Gastroesophageal sphincter (tissue), 3 donors: ENCODE measurements at regions not wholly inside any gene's neighbourhood (a gene's known extent, or its start where the extent isn't known, plus 50 kb on each side); places are given as distances from the start of the nearest gene placed in this dataset.

Experiments
- EP300 ChIP-seq: sonication (generic); formaldehyde crosslinking; IDR thresholded peaks from one replicate; pipeline ENCODE4 v1.6.1; 2017; ENCODE audit warnings: antibody characterized with exemption, mild to moderate bottlenecking
- POLR2A ChIP-seq, 2 donors: fragments of 450-650 bp; IDR thresholded peaks; one replicate each; pipeline ENCODE4 v1.6.1; 2017; ENCODE audit warnings: antibody characterized with exemption in 2 of 2, mild to moderate bottlenecking in 2 of 2, moderate library complexity in 1 of 2
- POLR2AphosphoS5 ChIP-seq: sonication (generic); formaldehyde crosslinking; IDR thresholded peaks from one replicate; pipeline ENCODE4 v1.6.1; 2017; ENCODE audit warnings: antibody characterized with exemption
- TF ChIP-seq, protein P1 (sequence below), 4 experiments: fragments of 200-600 bp in 2 of 4; fragments of 450-650 bp in 2 of 4; sonication (generic) in 1 of 4; IDR thresholded peaks; one replicate each; pipeline ENCODE4 v1.5.1; 2017 to 2019; ENCODE audit warnings: antibody characterized with exemption in 4 of 4, mild to moderate bottlenecking in 2 of 4, moderate library complexity in 2 of 4

GRCh38 chr3:24846286-24846860 is 351.7 kb upstream of the THRB start:
- TF ChIP-seq, protein P1, sequence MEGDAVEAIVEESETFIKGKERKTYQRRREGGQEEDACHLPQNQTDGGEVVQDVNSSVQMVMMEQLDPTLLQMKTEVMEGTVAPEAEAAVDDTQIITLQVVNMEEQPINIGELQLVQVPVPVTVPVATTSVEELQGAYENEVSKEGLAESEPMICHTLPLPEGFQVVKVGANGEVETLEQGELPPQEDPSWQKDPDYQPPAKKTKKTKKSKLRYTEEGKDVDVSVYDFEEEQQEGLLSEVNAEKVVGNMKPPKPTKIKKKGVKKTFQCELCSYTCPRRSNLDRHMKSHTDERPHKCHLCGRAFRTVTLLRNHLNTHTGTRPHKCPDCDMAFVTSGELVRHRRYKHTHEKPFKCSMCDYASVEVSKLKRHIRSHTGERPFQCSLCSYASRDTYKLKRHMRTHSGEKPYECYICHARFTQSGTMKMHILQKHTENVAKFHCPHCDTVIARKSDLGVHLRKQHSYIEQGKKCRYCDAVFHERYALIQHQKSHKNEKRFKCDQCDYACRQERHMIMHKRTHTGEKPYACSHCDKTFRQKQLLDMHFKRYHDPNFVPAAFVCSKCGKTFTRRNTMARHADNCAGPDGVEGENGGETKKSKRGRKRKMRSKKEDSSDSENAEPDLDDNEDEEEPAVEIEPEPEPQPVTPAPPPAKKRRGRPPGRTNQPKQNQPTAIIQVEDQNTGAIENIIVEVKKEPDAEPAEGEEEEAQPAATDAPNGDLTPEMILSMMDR (IDR thresholded peaks at IDR 0.05): no peak
- TF ChIP-seq POLR2AphosphoS5 (no peak), EP300 (no peak), POLR2A (IDR thresholded peaks at IDR 0.05) (no peak)
